Left forelimb (tissue), 1 donor: ENCODE measurements at regions not wholly inside any gene's neighbourhood (a gene's known extent, or its start where the extent isn't known, plus 50 kb on each side); places are given as distances from the start of the nearest gene placed in this dataset.
"Not testable (repeated sequence)": the region's sequence is repeated elsewhere in the genome, so short reads cannot be mapped to it uniquely, and the experiment has no call there.

Experiments
- DNase-seq: peaks from one replicate; pipeline ENCODE4 v3.0.0-alpha.2; 2018; ENCODE audit warnings: low spot score

GRCh38 chr3:169029674-169030285, 633.7 kb downstream of the MECOM start:
- no peak for DNase-seq

DNA sequence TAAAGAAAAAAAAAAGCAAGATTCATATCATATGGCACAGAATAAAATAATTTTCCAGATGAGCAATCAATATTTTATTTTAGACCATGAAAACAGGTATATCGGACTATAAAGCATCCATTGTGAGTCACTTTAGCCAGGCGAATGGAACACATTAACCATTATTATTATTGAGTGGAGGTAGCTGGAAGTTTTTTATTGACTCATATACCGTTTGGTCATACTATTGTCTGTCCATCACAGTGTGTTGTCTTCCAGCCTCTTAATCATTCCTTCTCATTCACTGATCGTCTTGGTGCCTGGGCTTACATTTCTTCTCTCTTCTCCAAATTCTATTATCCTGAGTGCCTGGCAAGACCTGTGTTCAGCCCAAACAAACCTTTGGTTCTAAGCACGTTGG, 634.8 kb downstream of the MECOM start:
- DNase-seq = no peak

DNA sequence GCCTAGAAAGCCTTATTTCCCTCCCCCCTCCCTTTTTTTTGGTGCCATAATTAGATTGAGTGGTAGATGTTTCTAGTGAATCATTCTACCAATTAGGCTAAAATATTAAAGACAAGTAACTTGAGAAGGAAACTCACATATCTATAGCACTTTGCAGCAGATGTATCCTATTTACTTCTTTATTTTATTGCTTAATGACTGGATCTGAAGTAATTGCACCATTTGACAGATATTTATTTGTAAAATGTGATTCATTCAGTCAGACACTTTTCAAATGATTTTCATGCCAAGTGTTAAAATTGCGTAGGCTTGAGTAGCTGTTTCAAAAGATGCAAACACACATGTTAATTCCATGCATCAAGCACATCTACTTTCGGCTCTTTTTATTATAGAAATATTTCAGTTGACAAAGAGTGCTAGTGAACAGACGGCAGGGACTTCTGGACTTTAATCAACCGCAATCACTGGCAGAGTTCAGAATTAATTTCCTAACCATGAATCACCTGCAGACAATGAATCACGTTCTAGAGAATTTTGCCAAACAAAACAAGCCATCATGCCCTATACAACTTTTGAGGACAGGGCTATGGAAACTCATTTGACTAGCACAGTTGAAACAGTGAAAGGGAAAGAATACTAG, 636.8 kb downstream of the MECOM start:
- no peak for DNase-seq

DNA sequence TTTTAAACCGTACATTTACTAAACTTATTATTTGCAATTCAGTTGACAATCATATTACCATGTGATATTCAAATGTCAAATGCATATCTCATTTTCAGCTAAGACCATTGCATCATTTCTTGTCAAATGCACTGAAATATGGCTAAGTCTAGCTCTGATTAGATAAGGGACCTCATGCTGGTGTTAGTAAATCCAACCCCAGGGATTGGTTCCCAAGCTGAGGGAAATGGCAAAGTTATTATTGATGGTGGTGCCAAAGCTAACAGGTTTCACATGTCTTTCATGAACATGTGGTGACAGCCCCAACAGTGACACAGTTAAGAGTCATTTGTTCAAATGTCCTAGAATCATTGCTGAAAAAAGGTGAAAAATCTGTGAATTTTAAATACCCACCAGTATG, 641.1 kb downstream of the MECOM start:
- DNase-seq = no peak

DNA sequence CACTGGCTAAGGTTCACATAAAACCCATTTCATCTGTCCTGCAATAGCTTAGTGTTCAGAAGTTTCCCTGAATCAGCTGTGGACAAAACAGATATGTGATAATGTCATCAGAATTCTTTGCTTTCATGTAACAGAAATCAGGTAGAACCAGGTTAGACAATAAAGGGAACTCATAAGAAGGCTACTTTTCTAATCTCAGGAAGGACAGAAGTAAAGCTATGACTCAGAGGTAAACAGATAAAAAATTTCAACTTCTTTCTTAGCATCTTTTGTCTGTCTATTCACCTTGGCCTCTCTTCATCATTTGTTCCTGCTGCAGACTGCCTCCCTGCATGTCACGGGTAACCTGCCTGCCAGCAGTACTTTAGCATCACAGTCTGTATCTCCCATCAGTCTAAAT, 643.1 kb downstream of the MECOM start:
- no peak for DNase-seq

DNA sequence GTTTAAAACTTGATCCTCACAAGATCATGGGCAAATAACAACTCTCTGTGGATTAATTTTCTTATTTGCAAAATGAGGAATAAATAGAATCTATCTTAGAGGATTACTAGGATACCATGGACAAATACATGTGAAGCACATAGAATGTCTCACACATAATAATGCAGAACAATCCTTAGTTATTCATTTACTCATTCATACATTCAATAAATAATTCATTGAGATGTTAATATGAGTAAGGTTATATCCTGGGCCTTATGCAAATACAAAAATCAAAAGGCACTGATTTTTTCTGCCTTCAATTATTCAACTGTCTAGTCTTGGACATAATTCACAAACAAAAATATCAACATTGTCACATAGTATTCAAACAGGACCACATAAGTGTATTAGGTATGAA, 654.1 kb downstream of the MECOM start:
- no peak for DNase-seq

- DNase-seq = no peak
These were observed 654.6 kb downstream of the MECOM start for GRCh38 chr3:169008776-169009358.

GRCh38 chr3:169007145-169007544, 656.4 kb downstream of the MECOM start:
- DNase-seq = no peak

GRCh38 chr3:169006398-169006797, 657.1 kb downstream of the MECOM start:
- DNase-seq = not testable (repeated sequence)

GRCh38 chr3:169002689-169003088, 660.8 kb downstream of the MECOM start:
- DNase-seq = no peak

- no peak for DNase-seq
These were observed 664.7 kb downstream of the MECOM start for GRCh38 chr3:168998792-168999191.

GRCh38 chr3:168997488-168997887, 666.0 kb downstream of the MECOM start:
- no peak for DNase-seq

GRCh38 chr3:168996622-168997021, 666.9 kb downstream of the MECOM start:
- DNase-seq = no peak

DNA sequence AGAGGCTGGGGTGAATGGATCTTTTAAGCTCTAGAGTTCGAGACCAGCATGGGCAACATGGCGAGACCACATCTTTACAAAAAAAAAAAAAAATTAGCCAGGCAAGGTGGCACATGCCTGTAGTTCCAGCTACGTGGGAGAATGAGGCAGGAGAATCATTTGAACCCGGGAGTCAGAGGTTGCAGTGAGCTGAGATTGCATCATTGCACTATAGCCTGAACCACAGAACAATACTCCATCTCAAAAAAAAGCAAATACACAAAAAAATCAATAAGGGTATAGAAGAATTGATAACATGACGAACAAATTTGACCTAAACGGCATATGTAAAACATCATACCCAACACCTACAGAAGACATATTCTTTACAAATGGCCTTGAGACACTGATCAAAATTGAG, 668.4 kb downstream of the MECOM start:
- DNase-seq = no peak

GRCh38 chr3:168991803-168992202, 671.7 kb downstream of the MECOM start:
- DNase-seq = no peak

DNA sequence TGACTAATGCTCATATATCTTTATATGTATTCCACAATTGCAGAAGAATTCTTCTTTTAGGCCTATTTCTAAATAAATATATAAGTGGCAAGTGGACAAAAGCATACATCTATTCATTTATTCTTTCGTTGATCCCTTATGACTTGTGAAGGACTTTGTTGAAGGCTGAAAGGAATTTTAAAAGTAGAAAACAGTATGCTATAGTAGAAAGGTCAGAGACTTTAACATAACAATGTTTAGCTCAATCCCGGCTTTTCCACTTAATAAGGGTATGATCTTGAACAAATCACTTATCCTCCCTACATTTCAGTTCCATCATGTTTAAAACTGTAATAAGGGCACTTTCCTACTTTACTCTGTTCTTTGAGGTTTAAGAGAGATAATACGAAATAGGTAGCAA, 672.9 kb downstream of the MECOM start:
- no peak for DNase-seq

DNA sequence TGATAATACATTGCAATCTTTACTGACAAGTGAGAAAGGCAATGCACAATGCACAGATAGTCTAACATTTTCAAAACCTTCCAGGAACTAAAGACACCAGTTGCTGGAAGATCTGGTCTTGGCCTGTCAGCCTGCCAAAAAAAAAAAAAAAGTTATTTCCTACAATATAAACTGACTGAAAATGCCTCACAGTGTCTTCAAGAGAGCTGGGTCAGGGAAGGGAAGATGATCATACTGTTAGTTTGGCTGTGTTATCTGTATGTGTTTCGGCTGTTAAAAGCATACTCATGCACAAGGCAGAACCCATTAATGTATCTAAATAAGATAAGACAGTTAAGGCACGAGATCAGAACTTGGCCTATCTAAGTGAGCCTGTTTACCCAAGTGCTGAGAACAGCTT, 673.4 kb downstream of the MECOM start:
- DNase-seq = no peak

DNA sequence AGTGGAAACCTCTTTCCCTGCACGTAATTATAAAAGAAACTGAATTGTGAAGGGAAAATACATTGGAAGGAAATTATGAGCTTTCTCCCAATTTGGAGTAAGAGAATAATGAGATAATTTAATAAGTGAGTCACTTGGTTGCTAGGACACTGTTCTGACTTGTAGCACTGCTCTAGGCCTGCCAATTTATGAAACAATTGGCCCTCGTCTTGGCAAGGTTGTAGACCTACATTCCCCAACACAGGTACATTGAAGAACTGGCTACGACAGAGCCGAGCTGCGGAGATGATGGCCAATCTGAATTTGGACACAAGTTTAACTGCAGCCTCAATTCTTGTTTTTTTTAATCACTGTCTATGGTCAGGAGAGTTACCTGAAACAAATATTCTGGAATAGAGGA, 674.1 kb downstream of the MECOM start:
- DNase-seq = no peak

- no peak for DNase-seq
These were observed 674.7 kb downstream of the MECOM start for GRCh38 chr3:168988853-168989252.

DNA sequence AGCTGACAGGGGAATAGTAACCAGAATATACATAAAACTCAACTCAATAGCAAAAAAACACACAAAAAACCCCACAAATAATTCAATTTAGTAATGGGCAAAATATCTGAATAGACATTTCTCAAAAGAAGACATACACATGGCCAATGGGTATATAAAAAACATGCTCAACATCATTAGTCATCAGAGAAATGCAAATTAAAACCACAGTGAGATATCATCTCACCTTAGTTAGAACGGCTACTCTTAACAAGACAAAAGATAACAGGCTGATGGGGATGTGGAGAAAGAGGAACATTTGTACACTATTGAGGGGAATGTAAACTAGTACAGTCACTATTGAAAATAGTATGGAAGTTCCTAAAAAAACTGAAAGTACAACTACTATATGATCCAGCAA, 678.6 kb downstream of the MECOM start:
- no peak for DNase-seq

DNA sequence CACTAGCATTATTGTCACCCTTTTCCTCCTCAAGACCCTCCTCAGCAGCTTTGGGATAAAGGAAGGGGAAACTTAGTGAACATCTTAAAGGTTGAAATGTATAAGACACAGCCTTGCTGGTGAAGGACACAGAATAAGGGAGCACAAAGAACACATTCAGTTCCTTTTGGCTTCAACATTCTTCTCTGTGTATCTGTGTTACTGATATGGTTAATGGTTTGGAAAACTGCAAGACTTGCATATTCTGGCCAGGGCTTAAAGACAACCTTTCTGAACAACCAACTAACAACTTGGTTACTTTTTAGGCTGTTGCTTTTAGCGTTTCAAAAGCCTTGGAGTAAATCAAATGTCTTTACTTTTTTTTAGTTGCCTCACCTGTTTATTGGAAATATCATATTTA, 680.5 kb downstream of the MECOM start:
- DNase-seq = no peak

DNA sequence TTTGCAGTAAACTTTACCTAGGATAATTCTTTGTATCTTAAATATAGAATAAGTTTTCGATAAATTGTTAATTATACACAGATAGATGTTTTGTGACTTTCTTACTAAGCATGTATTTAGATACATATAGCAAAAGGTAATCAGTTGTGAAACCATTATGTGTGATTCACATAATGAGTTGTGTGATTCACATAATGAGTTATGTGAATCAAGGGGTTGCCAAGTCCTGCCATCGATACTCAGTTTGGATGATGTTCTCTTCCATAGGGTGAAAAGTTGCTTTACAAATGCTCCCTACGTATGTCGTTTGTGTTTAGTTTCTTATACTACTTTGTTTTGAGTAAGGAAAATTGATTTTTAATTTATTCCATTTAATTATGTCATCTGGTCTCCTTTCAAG, 682.1 kb downstream of the MECOM start:
- no peak for DNase-seq

DNA sequence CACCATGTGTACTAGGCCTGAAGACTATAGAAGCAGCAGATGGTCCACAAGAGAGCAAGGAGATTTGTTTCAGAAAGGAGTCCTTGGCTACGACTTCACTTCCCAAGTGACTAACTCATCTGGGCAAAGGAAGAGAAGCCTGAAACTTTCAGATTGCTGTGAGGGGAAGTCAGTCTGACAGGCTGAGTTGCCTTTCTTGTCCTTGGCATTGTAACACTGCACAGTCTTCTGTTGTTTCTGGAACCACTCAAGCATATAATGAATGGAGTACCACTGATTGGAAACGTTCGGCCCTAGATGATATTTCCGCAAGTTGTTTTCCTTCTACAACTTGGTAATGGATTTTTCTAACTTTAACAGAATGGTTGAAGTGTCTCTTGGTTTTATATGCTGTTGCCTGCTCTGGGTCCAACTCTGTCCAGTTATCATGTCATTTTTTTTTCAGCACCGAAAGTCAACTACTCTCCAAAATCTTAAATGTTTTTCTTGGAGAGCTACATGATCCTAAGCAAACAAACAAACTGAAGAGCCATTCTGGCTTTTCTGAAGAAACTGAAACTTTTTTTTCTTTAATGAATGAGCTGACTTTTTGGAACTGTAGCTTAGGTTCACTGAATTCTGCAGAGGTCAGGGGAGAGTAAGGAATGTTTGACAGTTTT, 685.7 kb downstream of the MECOM start:
- no peak for DNase-seq
